ENCODE measurements at regions not wholly inside any gene's neighbourhood (a gene's known extent, or its start where the extent isn't known, plus 50 kb on each side); places are given as distances from the start of the nearest gene placed in this dataset.

GRCh38 chr10:6748981-6749635 is 169.0 kb upstream of the PRKCQ start:
- TF ChIP-seq SP7 (tag by site-specific recombination; IDR thresholded peaks at IDR 0.05) (no peak), ZNF37A (tag by site-specific recombination; IDR thresholded peaks at IDR 0.05) (no peak), ZBTB10 (tag by site-specific recombination; IDR thresholded peaks at IDR 0.05) (no peak), CTCF (tag by site-specific recombination; IDR thresholded peaks at IDR 0.05) (no peak), YY1 (tag by site-specific recombination; IDR thresholded peaks at IDR 0.05) (no peak), ZBTB1 (tag by site-specific recombination; IDR thresholded peaks at IDR 0.05) (no peak), ZXDB (tag by site-specific recombination; IDR thresholded peaks at IDR 0.05) (no peak), ZNF138 (tag by site-specific recombination; IDR thresholded peaks at IDR 0.05; ENCODE audit: borderline replicate concordance) (no peak), ZBTB48 (tag by site-specific recombination; IDR thresholded peaks at IDR 0.05) (no peak), ZNF24 (tag by site-specific recombination; IDR thresholded peaks at IDR 0.05) (no peak), ZNF629 (tag by site-specific recombination; IDR thresholded peaks at IDR 0.05) (no peak), ZNF175 (tag by site-specific recombination; IDR thresholded peaks at IDR 0.05) (no peak), OSR2 (tag by site-specific recombination; IDR thresholded peaks at IDR 0.05) (no peak)

All from HEK293 (cell line).